Right lobe of liver (tissue), 4 donors: ENCODE measurements at regions not wholly inside any gene's neighbourhood (a gene's known extent, or its start where the extent isn't known, plus 50 kb on each side); places are given as distances from the start of the nearest gene placed in this dataset.

Experiments used
- POLR2A ChIP-seq: fragments of 450-650 bp; IDR thresholded peaks from one replicate; pipeline ENCODE4 v1.6.1; 2017; ENCODE audit warnings: antibody characterized with exemption, mild to moderate bottlenecking
- TF ChIP-seq, protein P1 (sequence below), 4 donors: fragments of 200-600 bp in 3 of 4; fragments of 450-650 bp in 1 of 4; IDR thresholded peaks; one replicate each; pipeline versions ENCODE4 v1.5.1 to v1.8.0; 2016 to 2022; ENCODE audit warnings: antibody characterized with exemption in 4 of 4, mild to moderate bottlenecking in 2 of 4
- donor health status: DM: no; HTN: no; CAD: no.
- donor health status: DM: no; HTN: no; CAD: no.
- donor health status: DM: no; HTN: yes; CAD: no.

DNA sequence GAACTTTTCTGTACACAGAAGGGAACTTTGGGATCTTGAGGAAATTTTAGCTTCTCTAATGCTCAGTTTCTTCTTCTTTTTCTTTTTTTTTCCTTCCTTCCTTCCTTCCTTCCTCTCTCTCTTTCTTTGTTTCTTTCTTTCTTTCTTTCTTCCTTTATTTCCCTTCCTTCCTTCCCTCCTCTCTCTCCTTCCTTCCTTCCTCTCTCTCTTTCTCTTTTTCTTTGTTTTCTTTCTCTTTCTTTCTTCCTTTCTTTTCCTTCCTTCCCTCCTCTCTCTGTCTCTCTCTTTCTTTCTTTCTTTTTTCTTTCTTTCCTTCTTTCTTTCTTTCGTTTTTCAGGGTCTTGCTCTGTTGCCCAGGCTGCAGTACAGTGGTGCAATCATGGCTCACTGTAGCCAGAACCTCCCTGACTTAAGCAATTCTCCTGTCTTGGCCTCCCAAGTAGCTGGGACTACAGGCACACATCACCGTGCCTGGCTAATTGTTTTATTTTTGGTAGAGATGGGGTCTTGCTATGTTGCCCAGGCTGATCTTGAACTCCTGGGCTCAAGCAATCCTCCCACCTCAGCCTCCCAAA, 58.6 kb upstream of the SDK1 start:
- TF ChIP-seq, protein P1, sequence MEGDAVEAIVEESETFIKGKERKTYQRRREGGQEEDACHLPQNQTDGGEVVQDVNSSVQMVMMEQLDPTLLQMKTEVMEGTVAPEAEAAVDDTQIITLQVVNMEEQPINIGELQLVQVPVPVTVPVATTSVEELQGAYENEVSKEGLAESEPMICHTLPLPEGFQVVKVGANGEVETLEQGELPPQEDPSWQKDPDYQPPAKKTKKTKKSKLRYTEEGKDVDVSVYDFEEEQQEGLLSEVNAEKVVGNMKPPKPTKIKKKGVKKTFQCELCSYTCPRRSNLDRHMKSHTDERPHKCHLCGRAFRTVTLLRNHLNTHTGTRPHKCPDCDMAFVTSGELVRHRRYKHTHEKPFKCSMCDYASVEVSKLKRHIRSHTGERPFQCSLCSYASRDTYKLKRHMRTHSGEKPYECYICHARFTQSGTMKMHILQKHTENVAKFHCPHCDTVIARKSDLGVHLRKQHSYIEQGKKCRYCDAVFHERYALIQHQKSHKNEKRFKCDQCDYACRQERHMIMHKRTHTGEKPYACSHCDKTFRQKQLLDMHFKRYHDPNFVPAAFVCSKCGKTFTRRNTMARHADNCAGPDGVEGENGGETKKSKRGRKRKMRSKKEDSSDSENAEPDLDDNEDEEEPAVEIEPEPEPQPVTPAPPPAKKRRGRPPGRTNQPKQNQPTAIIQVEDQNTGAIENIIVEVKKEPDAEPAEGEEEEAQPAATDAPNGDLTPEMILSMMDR (IDR thresholded peaks at IDR 0.05), result no peak
- TF ChIP-seq POLR2A, result no peak
